ENCODE measurements at regions not wholly inside any gene's neighbourhood (a gene's known extent, or its start where the extent isn't known, plus 50 kb on each side); places are given as distances from the start of the nearest gene placed in this dataset.

- Histone ChIP-seq H4K20me1 (replicated peaks in 1 of 2; ENCODE audit: control insufficient read depth in 1 of 2, insufficient read depth in 2 of 2, low read length in 2 of 2) (no peaks in the 10 kb centered on the region), H3K23ac (ENCODE audit: insufficient read length) (no peak overlapping the region), H3K9me3 (ENCODE audit: insufficient read depth in 2 of 2, low read depth in 1 of 2, low read length in 1 of 2) (no peaks in the 10 kb centered on the region), H3K56ac (replicated peaks; ENCODE audit: insufficient read length, low read depth, low read length) (no peak overlapping the region), H3K27ac (ENCODE audit: low read depth, low read length) (no peak overlapping the region), H2BK15ac (ENCODE audit: low read length) (no peak overlapping the region), H3K14ac (ENCODE audit: insufficient read length) (no peak overlapping the region), H3K9ac (replicated peaks in 1 of 4; ENCODE audit: extremely low read depth in 1 of 4, low read depth in 3 of 4, low read length in 3 of 4) (no peak overlapping the region), H2BK12ac (ENCODE audit: low read depth, low read length) (no peak overlapping the region), H2AK5ac (ENCODE audit: low read depth, low read length) (no peak overlapping the region), H3K4me3 (ENCODE audit: extremely low read depth in 1 of 4, insufficient read depth in 2 of 4, low read depth in 3 of 4, low read length in 4 of 4) (no peak overlapping the region), H3K4ac (replicated peaks; ENCODE audit: insufficient read length, low read depth, low read length) (no peak overlapping the region), H4K91ac (replicated peaks; ENCODE audit: insufficient read length, low read length) (no peak overlapping the region), H3K27me3 (replicated peaks in 1 of 4; ENCODE audit: control insufficient read depth in 3 of 4, extremely low read depth in 1 of 4, insufficient read depth in 3 of 4, low read length in 3 of 4) (no peaks in the 10 kb centered on the region), H4K8ac (ENCODE audit: extremely low read depth, insufficient read depth, low read length) (no peak overlapping the region), H4K5ac (ENCODE audit: insufficient read length, low read depth, low read length) (no peak overlapping the region), H2AFZ (ENCODE audit: low read length) (no peak overlapping the region), H2BK120ac (replicated peaks; ENCODE audit: low read depth, low read length) (no peak overlapping the region), H3K18ac (ENCODE audit: extremely low read depth, low read length) (no peak overlapping the region), H2BK20ac (ENCODE audit: low read length) (no peak overlapping the region), H3K36me3 (ENCODE audit: control insufficient read depth in 2 of 4, insufficient read depth in 4 of 4, low read length in 3 of 4) (no peaks in the 10 kb centered on the region), H3K4me2 (ENCODE audit: insufficient read depth in 1 of 2, low read depth in 2 of 2, low read length in 2 of 2) (no peak overlapping the region), H2BK5ac (ENCODE audit: low read depth, low read length) (no peak overlapping the region), H3K79me1 (ENCODE audit: low read depth, low read length) (no peaks in the 10 kb centered on the region), H3K79me2 (ENCODE audit: control insufficient read depth in 1 of 2, insufficient read depth in 2 of 2, low read length in 2 of 2) (no peaks in the 10 kb centered on the region), H3K23me2 (ENCODE audit: low read depth, low read length) (no peaks in the 10 kb centered on the region), H3K4me1 (replicated peaks in 1 of 4; ENCODE audit: control insufficient read depth in 3 of 4, insufficient read depth in 4 of 4, low read length in 3 of 4) (no peaks in the 10 kb centered on the region)
- DNase-seq (ENCODE audit: low read depth in 1 of 2, low spot score in 2 of 2): no peak
- CTCF ChIA-PET (ENCODE audit: partially characterized antibody): interaction anchor here (0.6 kb wide), 1 partner anchor 656 kb away, joined by 4 read pairs; no protein-coding TSS in a partner anchor
- FAIRE-seq: no peak
- WGBS, 2 experiments (ENCODE audit: extremely low coverage in 1 of 2, insufficient coverage in 1 of 2, insufficient read length in 1 of 2, insufficient replicate concordance in 2 of 2, low coverage in 1 of 2, low lambda C conversion rate in 2 of 2, missing lambda C conversion rate in 1 of 2): 96% methylated on average over 3 of the region's 3 CpGs; no CpG with 5 or more reads in 1 of the 2 experiments
- POLR2A ChIA-PET (ENCODE audit: partially characterized antibody): no interaction called here
- TF ChIP-seq NANOG (IDR thresholded peaks at IDR 0.05; ENCODE audit: insufficient read depth, low read depth, low read length, poor library complexity, severe bottlenecking) (no peak), CHD2 (IDR thresholded peaks at IDR 0.05; ENCODE audit: low read length) (no peak), CTCF (IDR thresholded peaks at IDR 0.05; ENCODE audit: control extremely low read depth in 1 of 3, insufficient read depth in 1 of 3, low read depth in 1 of 3, low read length in 3 of 3) (no peak), ASH2L (IDR thresholded peaks at IDR 0.05; ENCODE audit: low read length) (no peak), SP1 (IDR thresholded peaks at IDR 0.05; ENCODE audit: low read depth, low read length) (no peak), CREB1 (IDR thresholded peaks at IDR 0.05) (no peak), SP4 (IDR thresholded peaks at IDR 0.05; ENCODE audit: low read length) (no peak), BACH1 (IDR thresholded peaks at IDR 0.05; ENCODE audit: low read length) (no peak), RBBP5 (IDR thresholded peaks at IDR 0.05; ENCODE audit: borderline replicate concordance, low read depth, low read length) (no peak), HDAC6 (IDR thresholded peaks at IDR 0.05; ENCODE audit: low read depth, low read length) (no peak), JUND (IDR thresholded peaks at IDR 0.05; ENCODE audit: low read length) (no peak), EP300 (IDR thresholded peaks at IDR 0.05; ENCODE audit: borderline replicate concordance in 1 of 2, low read depth in 2 of 2, low read length in 2 of 2) (no peak), POLR2AphosphoS5 (IDR thresholded peaks at IDR 0.05; ENCODE audit: low read depth, low read length) (no peak), KDM4A (IDR thresholded peaks at IDR 0.05; ENCODE audit: low read depth, low read length, severe bottlenecking) (no peak)
These were observed 377.0 kb downstream of the BTBD3 start for GRCh38 chr20:12294678-12295077.

All from H1 (cell line).